Gastroesophageal sphincter (tissue), 3 donors: ENCODE measurements at regions not wholly inside any gene's neighbourhood (a gene's known extent, or its start where the extent isn't known, plus 50 kb on each side); places are given as distances from the start of the nearest gene placed in this dataset.

Experiments used
- EP300 ChIP-seq: sonication (generic); formaldehyde crosslinking; IDR thresholded peaks from one replicate; pipeline ENCODE4 v1.6.1; 2017; ENCODE audit warnings: antibody characterized with exemption, mild to moderate bottlenecking
- POLR2A ChIP-seq, 2 donors: fragments of 450-650 bp; IDR thresholded peaks; one replicate each; pipeline ENCODE4 v1.6.1; 2017; ENCODE audit warnings: antibody characterized with exemption in 2 of 2, mild to moderate bottlenecking in 2 of 2, moderate library complexity in 1 of 2
- POLR2AphosphoS5 ChIP-seq: sonication (generic); formaldehyde crosslinking; IDR thresholded peaks from one replicate; pipeline ENCODE4 v1.6.1; 2017; ENCODE audit warnings: antibody characterized with exemption
- TF ChIP-seq, protein P1 (sequence below), 4 experiments: fragments of 200-600 bp in 2 of 4; fragments of 450-650 bp in 2 of 4; sonication (generic) in 1 of 4; IDR thresholded peaks; one replicate each; pipeline ENCODE4 v1.5.1; 2017 to 2019; ENCODE audit warnings: antibody characterized with exemption in 4 of 4, mild to moderate bottlenecking in 2 of 4, moderate library complexity in 2 of 4

DNA sequence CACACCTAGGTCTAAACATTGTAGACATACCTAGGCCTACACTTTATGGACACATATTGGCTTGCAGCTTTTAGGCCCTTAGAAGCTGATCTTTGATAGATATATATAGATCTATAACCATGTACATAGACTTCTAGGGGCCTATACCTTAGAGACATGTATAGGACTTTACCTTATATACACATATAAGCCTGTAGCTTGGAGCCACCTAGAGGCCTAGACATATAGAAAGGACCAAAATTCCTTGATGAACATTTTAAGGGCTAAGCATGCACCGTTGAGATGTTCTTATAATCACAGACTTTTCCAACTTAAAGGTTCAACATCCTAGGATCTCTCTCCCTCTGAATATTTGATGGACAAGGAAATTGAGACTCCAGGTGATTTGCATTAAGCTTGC, 371.7 kb upstream of the SASH1 start:
- TF ChIP-seq, protein P1, sequence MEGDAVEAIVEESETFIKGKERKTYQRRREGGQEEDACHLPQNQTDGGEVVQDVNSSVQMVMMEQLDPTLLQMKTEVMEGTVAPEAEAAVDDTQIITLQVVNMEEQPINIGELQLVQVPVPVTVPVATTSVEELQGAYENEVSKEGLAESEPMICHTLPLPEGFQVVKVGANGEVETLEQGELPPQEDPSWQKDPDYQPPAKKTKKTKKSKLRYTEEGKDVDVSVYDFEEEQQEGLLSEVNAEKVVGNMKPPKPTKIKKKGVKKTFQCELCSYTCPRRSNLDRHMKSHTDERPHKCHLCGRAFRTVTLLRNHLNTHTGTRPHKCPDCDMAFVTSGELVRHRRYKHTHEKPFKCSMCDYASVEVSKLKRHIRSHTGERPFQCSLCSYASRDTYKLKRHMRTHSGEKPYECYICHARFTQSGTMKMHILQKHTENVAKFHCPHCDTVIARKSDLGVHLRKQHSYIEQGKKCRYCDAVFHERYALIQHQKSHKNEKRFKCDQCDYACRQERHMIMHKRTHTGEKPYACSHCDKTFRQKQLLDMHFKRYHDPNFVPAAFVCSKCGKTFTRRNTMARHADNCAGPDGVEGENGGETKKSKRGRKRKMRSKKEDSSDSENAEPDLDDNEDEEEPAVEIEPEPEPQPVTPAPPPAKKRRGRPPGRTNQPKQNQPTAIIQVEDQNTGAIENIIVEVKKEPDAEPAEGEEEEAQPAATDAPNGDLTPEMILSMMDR (IDR thresholded peaks at IDR 0.05): no peak
- TF ChIP-seq EP300 (no peak), POLR2AphosphoS5 (no peak), POLR2A (IDR thresholded peaks at IDR 0.05) (no peak)
